WTC11 (cell line): ENCODE measurements at regions not wholly inside any gene's neighbourhood (a gene's known extent, or its start where the extent isn't known, plus 50 kb on each side); places are given as distances from the start of the nearest gene placed in this dataset.

Source experiments
- ATAC-seq: fragments of 200-7000 bp; cut with Tn5 transposase; 2 replicates; pipeline ENCODE4 v1.10.0; 2021; ENCODE audit warnings: mild to moderate bottlenecking, moderate library complexity
- CTCF ChIA-PET: fragments of 300-600 bp; sonication (Branson Sonifier 250); formaldehyde crosslinking; loops from one replicate; lab custom pipeline; 2021; ENCODE audit warnings: antibody characterized with exemption; lab: Charles Lee
- POLR2A ChIA-PET: fragments of 350-600 bp; sonication (Branson Sonifier 250); formaldehyde crosslinking; loops from one replicate; lab custom pipeline; 2021; ENCODE audit warnings: antibody characterized with exemption; lab: Charles Lee
- DNase-seq: peaks from one replicate; pipeline ENCODE4 v3.0.0; 2021; ENCODE audit warnings: low spot score
- H3K27ac Mint-ChIP-seq: 2 replicates; pipeline ENCODE4 v1.8.0; 2021; ENCODE audit warnings: mixed read lengths
- H3K27me3 Mint-ChIP-seq: 2 replicates; pipeline ENCODE4 v1.8.0; 2021; ENCODE audit warnings: low read depth, mild to moderate bottlenecking, moderate library complexity, mixed read lengths
- H3K36me3 Mint-ChIP-seq: 2 replicates; pipeline ENCODE4 v1.8.0; 2021; ENCODE audit warnings: mixed read lengths
- H3K4me1 Mint-ChIP-seq: 2 replicates; pipeline ENCODE4 v1.8.0; 2022; ENCODE audit warnings: mixed read lengths
- H3K4me3 Mint-ChIP-seq: 2 replicates; pipeline ENCODE4 v1.8.0; 2021; ENCODE audit warnings: mild to moderate bottlenecking, moderate library complexity, mixed read lengths
- H3K9me3 Mint-ChIP-seq: 2 replicates; pipeline ENCODE4 v1.8.0; 2021; ENCODE audit warnings: mixed read lengths
- ETV6 ChIP-seq: sonication (generic); formaldehyde crosslinking; IDR thresholded peaks from 2 replicates; pipeline ENCODE4 v1.8.1; 2022; ENCODE audit warnings: mild to moderate bottlenecking, missing genetic modification reagents
- GABPB1 ChIP-seq: sonication (generic); formaldehyde crosslinking; IDR thresholded peaks from 2 replicates; pipeline ENCODE4 v1.8.1; 2023; ENCODE audit warnings: mild to moderate bottlenecking, missing genetic modification reagents
- HMGA2 ChIP-seq: fragments of 250-450 bp; sonication (Bioruptor Pico); IDR thresholded peaks from 2 replicates; pipeline ENCODE4 v1.4.0; 2021; ENCODE audit warnings: mild to moderate bottlenecking, moderate library complexity
- IRF2 ChIP-seq: sonication (generic); formaldehyde crosslinking; IDR thresholded peaks from 2 replicates; pipeline ENCODE4 v1.8.0; 2022; ENCODE audit warnings: low read depth, missing genetic modification reagents, borderline replicate concordance
- NFE2L1 ChIP-seq: sonication (generic); formaldehyde crosslinking; IDR thresholded peaks from 2 replicates; pipeline ENCODE4 v1.8.1; 2023; ENCODE audit warnings: missing genetic modification reagents
- RORB ChIP-seq: fragments of 250-450 bp; sonication (Bioruptor Pico); IDR thresholded peaks from 2 replicates; pipeline ENCODE4 v1.9.0; 2021; ENCODE audit warnings: mild to moderate bottlenecking
- SP1 ChIP-seq: sonication (generic); formaldehyde crosslinking; conservative IDR thresholded peaks from 2 replicates; pipeline ENCODE4 v1.8.1; 2022; ENCODE audit warnings: missing genetic modification reagents
- TCF7 ChIP-seq: sonication (generic); formaldehyde crosslinking; IDR thresholded peaks from 2 replicates; pipeline ENCODE4 v1.8.0; 2022; ENCODE audit warnings: mild to moderate bottlenecking, low read depth, missing genetic modification reagents, moderate library complexity
- ZBTB21 ChIP-seq: sonication (generic); formaldehyde crosslinking; IDR thresholded peaks from 2 replicates; pipeline ENCODE4 v1.8.1; 2023; ENCODE audit warnings: mild to moderate bottlenecking, missing genetic modification reagents, borderline replicate concordance
- ZNF423 ChIP-seq: fragments of 250-450 bp; sonication (Bioruptor Pico); IDR thresholded peaks from 2 replicates; pipeline ENCODE4 v2.1.2; 2022; ENCODE audit warnings: mild to moderate bottlenecking, moderate library complexity
- TF ChIP-seq, protein P1 (sequence below): fragments of 200-600 bp; IDR thresholded peaks from 2 replicates; pipeline ENCODE4 v1.8.0; 2022; ENCODE audit warnings: antibody characterized with exemption
- TF ChIP-seq, protein P2 (sequence below): sonication (generic); formaldehyde crosslinking; IDR thresholded peaks from 2 replicates; pipeline ENCODE4 v1.8.0; 2023; ENCODE audit warnings: mild to moderate bottlenecking, missing genetic modification reagents
- TF ChIP-seq, protein P3 (sequence below): sonication (generic); formaldehyde crosslinking; IDR thresholded peaks from 2 replicates; pipeline ENCODE4 v1.8.1; 2023; ENCODE audit warnings: mild to moderate bottlenecking, missing genetic modification reagents, moderate library complexity
- TF ChIP-seq, protein P4 (sequence below): sonication (generic); formaldehyde crosslinking; conservative IDR thresholded peaks from 2 replicates; pipeline ENCODE4 v1.8.1; 2023; ENCODE audit warnings: mild to moderate bottlenecking, low read depth, missing genetic modification reagents, moderate library complexity
- TF ChIP-seq, protein P5 (sequence below): sonication (generic); formaldehyde crosslinking; IDR thresholded peaks from 2 replicates; pipeline ENCODE4 v1.8.1; 2022; ENCODE audit warnings: missing genetic modification reagents, borderline replicate concordance
- TF ChIP-seq, protein P6 (sequence below): sonication (generic); formaldehyde crosslinking; IDR thresholded peaks from 2 replicates; pipeline ENCODE4 v1.8.1; 2023; ENCODE audit warnings: mild to moderate bottlenecking, missing genetic modification reagents, borderline replicate concordance
- TF ChIP-seq, protein P7 (sequence below): fragments of 250-450 bp; sonication (Bioruptor Pico); IDR thresholded peaks from 2 replicates; pipeline ENCODE4 v2.1.2; 2022; ENCODE audit warnings: mild to moderate bottlenecking, moderate library complexity

DNA sequence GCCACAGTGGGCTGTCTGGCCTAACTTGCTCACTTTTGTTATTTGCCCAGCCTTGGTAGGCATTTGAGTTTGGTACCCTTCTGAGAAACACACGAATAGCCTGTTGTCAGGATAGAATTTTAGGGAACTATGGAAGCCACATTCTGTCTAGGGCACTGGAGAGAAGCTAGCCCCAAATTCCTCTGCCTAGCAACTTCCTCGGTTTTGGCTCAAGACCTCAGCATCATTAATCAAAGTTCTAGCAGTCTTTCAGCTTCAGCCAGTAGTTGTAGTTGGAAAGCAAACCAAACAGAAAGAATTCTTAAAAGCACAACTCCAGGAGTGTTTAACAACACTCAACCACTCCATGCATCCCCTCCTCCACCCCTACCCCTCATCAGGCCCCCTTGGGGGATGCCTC lies 572.1 kb upstream of the PSMD7 start (continued):
- TF ChIP-seq, protein P1, sequence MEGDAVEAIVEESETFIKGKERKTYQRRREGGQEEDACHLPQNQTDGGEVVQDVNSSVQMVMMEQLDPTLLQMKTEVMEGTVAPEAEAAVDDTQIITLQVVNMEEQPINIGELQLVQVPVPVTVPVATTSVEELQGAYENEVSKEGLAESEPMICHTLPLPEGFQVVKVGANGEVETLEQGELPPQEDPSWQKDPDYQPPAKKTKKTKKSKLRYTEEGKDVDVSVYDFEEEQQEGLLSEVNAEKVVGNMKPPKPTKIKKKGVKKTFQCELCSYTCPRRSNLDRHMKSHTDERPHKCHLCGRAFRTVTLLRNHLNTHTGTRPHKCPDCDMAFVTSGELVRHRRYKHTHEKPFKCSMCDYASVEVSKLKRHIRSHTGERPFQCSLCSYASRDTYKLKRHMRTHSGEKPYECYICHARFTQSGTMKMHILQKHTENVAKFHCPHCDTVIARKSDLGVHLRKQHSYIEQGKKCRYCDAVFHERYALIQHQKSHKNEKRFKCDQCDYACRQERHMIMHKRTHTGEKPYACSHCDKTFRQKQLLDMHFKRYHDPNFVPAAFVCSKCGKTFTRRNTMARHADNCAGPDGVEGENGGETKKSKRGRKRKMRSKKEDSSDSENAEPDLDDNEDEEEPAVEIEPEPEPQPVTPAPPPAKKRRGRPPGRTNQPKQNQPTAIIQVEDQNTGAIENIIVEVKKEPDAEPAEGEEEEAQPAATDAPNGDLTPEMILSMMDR, result no peak
- TF ChIP-seq ZNF423 (no peak), NFE2L1 (no peak), TCF7 (no peak), RORB (CRISPR knock-in tag) (no peak)
- TF ChIP-seq, protein P2, sequence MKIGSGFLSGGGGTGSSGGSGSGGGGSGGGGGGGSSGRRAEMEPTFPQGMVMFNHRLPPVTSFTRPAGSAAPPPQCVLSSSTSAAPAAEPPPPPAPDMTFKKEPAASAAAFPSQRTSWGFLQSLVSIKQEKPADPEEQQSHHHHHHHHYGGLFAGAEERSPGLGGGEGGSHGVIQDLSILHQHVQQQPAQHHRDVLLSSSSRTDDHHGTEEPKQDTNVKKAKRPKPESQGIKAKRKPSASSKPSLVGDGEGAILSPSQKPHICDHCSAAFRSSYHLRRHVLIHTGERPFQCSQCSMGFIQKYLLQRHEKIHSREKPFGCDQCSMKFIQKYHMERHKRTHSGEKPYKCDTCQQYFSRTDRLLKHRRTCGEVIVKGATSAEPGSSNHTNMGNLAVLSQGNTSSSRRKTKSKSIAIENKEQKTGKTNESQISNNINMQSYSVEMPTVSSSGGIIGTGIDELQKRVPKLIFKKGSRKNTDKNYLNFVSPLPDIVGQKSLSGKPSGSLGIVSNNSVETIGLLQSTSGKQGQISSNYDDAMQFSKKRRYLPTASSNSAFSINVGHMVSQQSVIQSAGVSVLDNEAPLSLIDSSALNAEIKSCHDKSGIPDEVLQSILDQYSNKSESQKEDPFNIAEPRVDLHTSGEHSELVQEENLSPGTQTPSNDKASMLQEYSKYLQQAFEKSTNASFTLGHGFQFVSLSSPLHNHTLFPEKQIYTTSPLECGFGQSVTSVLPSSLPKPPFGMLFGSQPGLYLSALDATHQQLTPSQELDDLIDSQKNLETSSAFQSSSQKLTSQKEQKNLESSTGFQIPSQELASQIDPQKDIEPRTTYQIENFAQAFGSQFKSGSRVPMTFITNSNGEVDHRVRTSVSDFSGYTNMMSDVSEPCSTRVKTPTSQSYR, result no peak

DNA sequence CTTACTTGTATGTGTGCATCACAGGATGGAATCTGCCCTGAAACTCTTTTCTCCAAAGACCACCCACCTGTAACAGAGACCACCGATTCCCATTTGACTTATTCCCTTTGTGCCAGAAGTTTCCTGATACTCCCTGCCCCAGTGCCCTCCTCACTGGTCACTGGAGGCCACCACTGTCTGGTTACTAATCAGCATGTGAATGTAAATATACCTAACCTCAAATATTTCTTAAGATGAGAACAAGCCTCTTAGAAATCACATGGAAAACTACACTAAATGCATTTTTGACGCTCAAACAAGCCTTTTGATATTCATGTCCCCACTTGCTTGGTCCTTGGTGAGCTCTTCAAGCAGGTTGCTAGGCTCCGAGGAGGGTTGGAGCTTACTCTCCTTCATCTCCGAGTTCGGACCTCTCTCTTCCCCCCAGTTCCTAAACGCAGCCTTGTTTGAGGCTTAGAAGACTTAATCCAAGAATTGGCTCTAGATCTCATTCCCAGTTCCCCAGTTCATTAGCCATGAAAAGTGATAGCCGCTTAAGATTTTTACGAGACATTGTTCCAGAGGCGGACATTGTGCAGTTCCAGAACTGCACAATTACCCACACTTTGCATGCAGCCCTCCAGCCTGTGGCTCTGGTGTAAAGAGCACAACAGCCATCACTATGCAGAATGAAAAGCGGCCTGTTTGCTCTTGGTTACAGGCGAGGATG lies 579.2 kb upstream of the PSMD7 start:
- ChIA-PET CTCF (no interaction called here), POLR2A (no interaction called here)
- Mint-ChIP-seq H3K36me3 (peaks cover 5% of the 10 kb centered on the region), H3K4me1 (peaks cover 47% of the 10 kb centered on the region), H3K27ac (no peak overlapping the region), H3K9me3 (peaks cover 4% of the 10 kb centered on the region; the same call in 1 of the 2 replicates), H3K4me3 (no peak overlapping the region), H3K27me3 (no peaks in the 10 kb centered on the region)
- DNase-seq, result no peak
- ATAC-seq, result no peak
- TF ChIP-seq HMGA2 (CRISPR knock-in tag) (no peak), ZBTB21 (CRISPR knock-in tag) (no peak), GABPB1 (CRISPR knock-in tag) (no peak), IRF2 (CRISPR knock-in tag) (no peak), ETV6 (no peak), SP1 (CRISPR knock-in tag) (no peak)
- TF ChIP-seq, protein P3, sequence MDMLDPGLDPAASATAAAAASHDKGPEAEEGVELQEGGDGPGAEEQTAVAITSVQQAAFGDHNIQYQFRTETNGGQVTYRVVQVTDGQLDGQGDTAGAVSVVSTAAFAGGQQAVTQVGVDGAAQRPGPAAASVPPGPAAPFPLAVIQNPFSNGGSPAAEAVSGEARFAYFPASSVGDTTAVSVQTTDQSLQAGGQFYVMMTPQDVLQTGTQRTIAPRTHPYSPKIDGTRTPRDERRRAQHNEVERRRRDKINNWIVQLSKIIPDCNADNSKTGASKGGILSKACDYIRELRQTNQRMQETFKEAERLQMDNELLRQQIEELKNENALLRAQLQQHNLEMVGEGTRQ (CRISPR knock-in tag), result no peak
- TF ChIP-seq, protein P4, sequence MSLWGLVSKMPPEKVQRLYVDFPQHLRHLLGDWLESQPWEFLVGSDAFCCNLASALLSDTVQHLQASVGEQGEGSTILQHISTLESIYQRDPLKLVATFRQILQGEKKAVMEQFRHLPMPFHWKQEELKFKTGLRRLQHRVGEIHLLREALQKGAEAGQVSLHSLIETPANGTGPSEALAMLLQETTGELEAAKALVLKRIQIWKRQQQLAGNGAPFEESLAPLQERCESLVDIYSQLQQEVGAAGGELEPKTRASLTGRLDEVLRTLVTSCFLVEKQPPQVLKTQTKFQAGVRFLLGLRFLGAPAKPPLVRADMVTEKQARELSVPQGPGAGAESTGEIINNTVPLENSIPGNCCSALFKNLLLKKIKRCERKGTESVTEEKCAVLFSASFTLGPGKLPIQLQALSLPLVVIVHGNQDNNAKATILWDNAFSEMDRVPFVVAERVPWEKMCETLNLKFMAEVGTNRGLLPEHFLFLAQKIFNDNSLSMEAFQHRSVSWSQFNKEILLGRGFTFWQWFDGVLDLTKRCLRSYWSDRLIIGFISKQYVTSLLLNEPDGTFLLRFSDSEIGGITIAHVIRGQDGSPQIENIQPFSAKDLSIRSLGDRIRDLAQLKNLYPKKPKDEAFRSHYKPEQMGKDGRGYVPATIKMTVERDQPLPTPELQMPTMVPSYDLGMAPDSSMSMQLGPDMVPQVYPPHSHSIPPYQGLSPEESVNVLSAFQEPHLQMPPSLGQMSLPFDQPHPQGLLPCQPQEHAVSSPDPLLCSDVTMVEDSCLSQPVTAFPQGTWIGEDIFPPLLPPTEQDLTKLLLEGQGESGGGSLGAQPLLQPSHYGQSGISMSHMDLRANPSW (CRISPR knock-in tag), result no peak
- TF ChIP-seq, protein P5, sequence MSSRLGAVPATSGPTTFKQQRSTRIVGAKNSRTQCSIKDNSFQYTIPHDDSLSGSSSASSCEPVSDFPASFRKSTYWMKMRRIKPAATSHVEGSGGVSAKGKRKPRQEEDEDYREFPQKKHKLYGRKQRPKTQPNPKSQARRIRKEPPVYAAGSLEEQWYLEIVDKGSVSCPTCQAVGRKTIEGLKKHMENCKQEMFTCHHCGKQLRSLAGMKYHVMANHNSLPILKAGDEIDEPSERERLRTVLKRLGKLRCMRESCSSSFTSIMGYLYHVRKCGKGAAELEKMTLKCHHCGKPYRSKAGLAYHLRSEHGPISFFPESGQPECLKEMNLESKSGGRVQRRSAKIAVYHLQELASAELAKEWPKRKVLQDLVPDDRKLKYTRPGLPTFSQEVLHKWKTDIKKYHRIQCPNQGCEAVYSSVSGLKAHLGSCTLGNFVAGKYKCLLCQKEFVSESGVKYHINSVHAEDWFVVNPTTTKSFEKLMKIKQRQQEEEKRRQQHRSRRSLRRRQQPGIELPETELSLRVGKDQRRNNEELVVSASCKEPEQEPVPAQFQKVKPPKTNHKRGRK (CRISPR knock-in tag), result no peak
- TF ChIP-seq, protein P6, sequence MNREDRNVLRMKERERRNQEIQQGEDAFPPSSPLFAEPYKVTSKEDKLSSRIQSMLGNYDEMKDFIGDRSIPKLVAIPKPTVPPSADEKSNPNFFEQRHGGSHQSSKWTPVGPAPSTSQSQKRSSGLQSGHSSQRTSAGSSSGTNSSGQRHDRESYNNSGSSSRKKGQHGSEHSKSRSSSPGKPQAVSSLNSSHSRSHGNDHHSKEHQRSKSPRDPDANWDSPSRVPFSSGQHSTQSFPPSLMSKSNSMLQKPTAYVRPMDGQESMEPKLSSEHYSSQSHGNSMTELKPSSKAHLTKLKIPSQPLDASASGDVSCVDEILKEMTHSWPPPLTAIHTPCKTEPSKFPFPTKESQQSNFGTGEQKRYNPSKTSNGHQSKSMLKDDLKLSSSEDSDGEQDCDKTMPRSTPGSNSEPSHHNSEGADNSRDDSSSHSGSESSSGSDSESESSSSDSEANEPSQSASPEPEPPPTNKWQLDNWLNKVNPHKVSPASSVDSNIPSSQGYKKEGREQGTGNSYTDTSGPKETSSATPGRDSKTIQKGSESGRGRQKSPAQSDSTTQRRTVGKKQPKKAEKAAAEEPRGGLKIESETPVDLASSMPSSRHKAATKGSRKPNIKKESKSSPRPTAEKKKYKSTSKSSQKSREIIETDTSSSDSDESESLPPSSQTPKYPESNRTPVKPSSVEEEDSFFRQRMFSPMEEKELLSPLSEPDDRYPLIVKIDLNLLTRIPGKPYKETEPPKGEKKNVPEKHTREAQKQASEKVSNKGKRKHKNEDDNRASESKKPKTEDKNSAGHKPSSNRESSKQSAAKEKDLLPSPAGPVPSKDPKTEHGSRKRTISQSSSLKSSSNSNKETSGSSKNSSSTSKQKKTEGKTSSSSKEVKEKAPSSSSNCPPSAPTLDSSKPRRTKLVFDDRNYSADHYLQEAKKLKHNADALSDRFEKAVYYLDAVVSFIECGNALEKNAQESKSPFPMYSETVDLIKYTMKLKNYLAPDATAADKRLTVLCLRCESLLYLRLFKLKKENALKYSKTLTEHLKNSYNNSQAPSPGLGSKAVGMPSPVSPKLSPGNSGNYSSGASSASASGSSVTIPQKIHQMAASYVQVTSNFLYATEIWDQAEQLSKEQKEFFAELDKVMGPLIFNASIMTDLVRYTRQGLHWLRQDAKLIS (CRISPR knock-in tag), result no peak
- TF ChIP-seq, protein P7, sequence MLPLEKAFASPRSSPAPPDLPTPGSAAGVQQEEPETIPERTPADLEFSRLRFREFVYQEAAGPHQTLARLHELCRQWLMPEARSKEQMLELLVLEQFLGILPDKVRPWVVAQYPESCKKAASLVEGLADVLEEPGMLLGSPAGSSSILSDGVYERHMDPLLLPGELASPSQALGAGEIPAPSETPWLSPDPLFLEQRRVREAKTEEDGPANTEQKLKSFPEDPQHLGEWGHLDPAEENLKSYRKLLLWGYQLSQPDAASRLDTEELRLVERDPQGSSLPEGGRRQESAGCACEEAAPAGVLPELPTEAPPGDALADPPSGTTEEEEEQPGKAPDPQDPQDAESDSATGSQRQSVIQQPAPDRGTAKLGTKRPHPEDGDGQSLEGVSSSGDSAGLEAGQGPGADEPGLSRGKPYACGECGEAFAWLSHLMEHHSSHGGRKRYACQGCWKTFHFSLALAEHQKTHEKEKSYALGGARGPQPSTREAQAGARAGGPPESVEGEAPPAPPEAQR (CRISPR knock-in tag), result no peak
